Urinary bladder (tissue), 3 donors: ENCODE measurements at regions not wholly inside any gene's neighbourhood (a gene's known extent, or its start where the extent isn't known, plus 50 kb on each side); places are given as distances from the start of the nearest gene placed in this dataset.
"Not testable (repeated sequence)": the region's sequence is repeated elsewhere in the genome, so short reads cannot be mapped to it uniquely, and the experiment has no call there.

Experiments used
- DNase-seq: peaks from one replicate; pipeline ENCODE4 v3.0.0-alpha.2; 2015; ENCODE audit errors: extremely low spot score
- H3K27ac ChIP-seq: one replicate; pipeline ENCODE4 v1.5.1; 2013; ENCODE audit warnings: low read depth, mild to moderate bottlenecking, moderate library complexity
- H3K36me3 ChIP-seq: one replicate; pipeline ENCODE4 v1.6.1; 2013; ENCODE audit warnings: mild to moderate bottlenecking, moderate library complexity; ENCODE audit not compliant: insufficient read depth
- H3K4me1 ChIP-seq: one replicate; pipeline ENCODE4 v1.6.1; 2013; ENCODE audit warnings: mild to moderate bottlenecking, moderate library complexity; ENCODE audit not compliant: insufficient read depth
- H3K4me3 ChIP-seq: one replicate; pipeline ENCODE4 v1.5.1; 2013; ENCODE audit warnings: low read depth, low read length
- WGBS: extraction: QIAGEN DNeasy Blood & Tissue Kit; methylation state at CpG from one replicate; pipeline ENCODE4 v1.1.7; 2013; 5-methylcytosine and 5-hydroxymethylcytosine counted together
- donor health status: healthy with polysubstance abuse.
- donor health status: healthy.

- Histone ChIP-seq H3K27ac (no peak overlapping the region), H3K4me1 (no peaks in the 10 kb centered on the region), H3K4me3 (no peak overlapping the region), H3K36me3 (no peaks in the 10 kb centered on the region)
- 90% methylated on average over 8 of the region's 8 CpGs for WGBS
- DNase-seq, result no peak
Measured at GRCh38 chr20:22729616-22730236, 145.4 kb upstream of the FOXA2 start.

- no peaks in the 10 kb centered on the region for H3K36me3 ChIP-seq
Measured at GRCh38 chr20:22732751-22733150, 148.4 kb upstream of the FOXA2 start.

GRCh38 chr20:22734946-22735647 lies 150.7 kb upstream of the FOXA2 start:
- H3K27ac ChIP-seq, H3K36me3 ChIP-seq, H3K4me1 ChIP-seq, DNase-seq, H3K4me3 ChIP-seq: not testable (repeated sequence)
- WGBS, result 85% methylated on average over 9 of the region's 9 CpGs

More at GRCh38 chr20:22732751-22733150, 148.4 kb upstream of the FOXA2 start:
- WGBS, result 94% methylated on average over 4 of the region's 4 CpGs
- DNase-seq, result no peak
- H3K4me3 ChIP-seq, result no peak overlapping the region
- H3K27ac ChIP-seq, result no peak overlapping the region
- H3K4me1 ChIP-seq, result no peaks in the 10 kb centered on the region

GRCh38 chr20:22740829-22741228 lies 156.5 kb upstream of the FOXA2 start:
- Histone ChIP-seq H3K4me1 (no peaks in the 10 kb centered on the region), H3K4me3 (no peak overlapping the region), H3K27ac (no peak overlapping the region), H3K36me3 (no peaks in the 10 kb centered on the region)
- WGBS, result 78% methylated on average over 2 of the region's 2 CpGs
- no peak for DNase-seq

GRCh38 chr20:22744341-22745193 lies 160.2 kb upstream of the FOXA2 start:
- 15% methylated on average over 2 of the region's 2 CpGs for WGBS
- H3K27ac ChIP-seq, result no peak overlapping the region
- no peaks in the 10 kb centered on the region for H3K36me3 ChIP-seq
- H3K4me3 ChIP-seq, result no peak overlapping the region
- no peaks in the 10 kb centered on the region for H3K4me1 ChIP-seq
- peak; percentile 49 for DNase-seq

GRCh38 chr20:22745194-22745500 lies 160.8 kb upstream of the FOXA2 start:
- no peak for DNase-seq
- no peak overlapping the region for H3K4me3 ChIP-seq
- H3K36me3 ChIP-seq, result no peaks in the 10 kb centered on the region
- WGBS, result 24% methylated on average over 1 of the region's 1 CpG
- no peaks in the 10 kb centered on the region for H3K4me1 ChIP-seq
- H3K27ac ChIP-seq, result no peak overlapping the region

- no peak overlapping the region for H3K27ac ChIP-seq
- H3K4me1 ChIP-seq, result no peaks in the 10 kb centered on the region
- no peak for DNase-seq
- WGBS, result 92% methylated on average over 5 of the region's 5 CpGs
- no peaks in the 10 kb centered on the region for H3K36me3 ChIP-seq
- H3K4me3 ChIP-seq, result no peak overlapping the region
Measured at GRCh38 chr20:22746957-22747356, 162.6 kb upstream of the FOXA2 start.

GRCh38 chr20:22752324-22752723 lies 168.0 kb upstream of the FOXA2 start:
- H3K27ac ChIP-seq, result no peak overlapping the region
- DNase-seq, result no peak
- no peaks in the 10 kb centered on the region for H3K4me1 ChIP-seq
- WGBS, result 100% methylated on average over 1 of the region's 1 CpG
- no peak overlapping the region for H3K4me3 ChIP-seq
- no peaks in the 10 kb centered on the region for H3K36me3 ChIP-seq

- H3K27ac ChIP-seq, result no peak overlapping the region
Measured at GRCh38 chr20:22757424-22758183, 173.2 kb upstream of the FOXA2 start.

GRCh38 chr20:22758815-22759214 lies 174.4 kb upstream of the FOXA2 start:
- Histone ChIP-seq H3K27ac (no peak overlapping the region), H3K4me1 (no peaks in the 10 kb centered on the region), H3K4me3 (no peak overlapping the region), H3K36me3 (no peaks in the 10 kb centered on the region)
- 63% methylated on average over 3 of the region's 3 CpGs for WGBS
- DNase-seq, result no peak

More at GRCh38 chr20:22757424-22758183, 173.2 kb upstream of the FOXA2 start:
- DNase-seq, result no peak
- Histone ChIP-seq H3K4me1 (no peaks in the 10 kb centered on the region), H3K4me3 (no peak overlapping the region), H3K36me3 (no peaks in the 10 kb centered on the region)
- 77% methylated on average over 10 of the region's 10 CpGs for WGBS

GRCh38 chr20:22762576-22763256 lies 178.3 kb upstream of the FOXA2 start:
- DNase-seq, result no peak
- peak overlapping the region; percentile 69 for H3K27ac ChIP-seq
- WGBS, result 67% methylated on average over 6 of the region's 6 CpGs

GRCh38 chr20:22763257-22763906 lies 179.0 kb upstream of the FOXA2 start:
- H3K4me1 ChIP-seq, result no peaks in the 10 kb centered on the region

More at GRCh38 chr20:22762576-22763256, 178.3 kb upstream of the FOXA2 start:
- Histone ChIP-seq H3K4me3 (no peak overlapping the region), H3K36me3 (no peaks in the 10 kb centered on the region), H3K4me1 (no peaks in the 10 kb centered on the region)

More at GRCh38 chr20:22763257-22763906, 179.0 kb upstream of the FOXA2 start:
- no peak for DNase-seq
- Histone ChIP-seq H3K27ac (peak overlapping the region; percentile 69), H3K4me3 (no peak overlapping the region), H3K36me3 (no peaks in the 10 kb centered on the region)
- WGBS, result 55% methylated on average over 9 of the region's 9 CpGs
